Tibial nerve (tissue), 4 donors: ENCODE measurements at regions not wholly inside any gene's neighbourhood (a gene's known extent, or its start where the extent isn't known, plus 50 kb on each side); places are given as distances from the start of the nearest gene placed in this dataset.

Experiments used
- CTCF ChIP-seq, 5 experiments: fragments of 200-600 bp in 3 of 5; fragments of 450-650 bp in 2 of 5; sonication (generic) in 3 of 5; IDR thresholded peaks; one replicate each; pipeline ENCODE4 v1.5.1; 2016 to 2019; ENCODE audit warnings: antibody characterized with exemption in 5 of 5, mild to moderate bottlenecking in 3 of 5, moderate library complexity in 2 of 5
- EP300 ChIP-seq, 2 donors: sonication (generic); formaldehyde crosslinking; IDR thresholded peaks; one replicate each; pipeline ENCODE4 v1.6.1; 2017; ENCODE audit warnings: antibody characterized with exemption in 2 of 2, mild to moderate bottlenecking in 1 of 2
- POLR2A ChIP-seq, 2 donors: fragments of 450-650 bp; IDR thresholded peaks; one replicate each; pipeline ENCODE4 v1.6.1; 2017; ENCODE audit warnings: antibody characterized with exemption in 2 of 2, mild to moderate bottlenecking in 2 of 2, moderate library complexity in 2 of 2

GRCh38 chr12:41804026-41804425, 340.6 kb downstream of the GXYLT1 start:
- no peak for TF ChIP-seq CTCF (IDR thresholded peaks at IDR 0.05)
- no peak for TF ChIP-seq POLR2A (IDR thresholded peaks at IDR 0.05)
- TF ChIP-seq EP300 (IDR thresholded peaks at IDR 0.05) = no peak
